Omental fat pad (tissue), 3 donors: ENCODE measurements at regions not wholly inside any gene's neighbourhood (a gene's known extent, or its start where the extent isn't known, plus 50 kb on each side); places are given as distances from the start of the nearest gene placed in this dataset.

Source experiments
- ATAC-seq: fragments of 150-250 bp; one replicate; pipeline ENCODE4 v1.9.1; 2016; ENCODE audit warnings: mild to moderate bottlenecking, moderate library complexity; ENCODE audit not compliant: low FRiP score
- DNase-seq: peaks from one replicate; pipeline ENCODE4 v3.0.0-alpha.2; 2019; ENCODE audit warnings: low spot score
- TF ChIP-seq, protein P1 (sequence below), 3 donors: fragments of 450-650 bp; IDR thresholded peaks; one replicate each; pipeline ENCODE4 v1.5.1; 2016 to 2017; ENCODE audit warnings: antibody characterized with exemption in 3 of 3, mild to moderate bottlenecking in 3 of 3, moderate library complexity in 2 of 3

DNA sequence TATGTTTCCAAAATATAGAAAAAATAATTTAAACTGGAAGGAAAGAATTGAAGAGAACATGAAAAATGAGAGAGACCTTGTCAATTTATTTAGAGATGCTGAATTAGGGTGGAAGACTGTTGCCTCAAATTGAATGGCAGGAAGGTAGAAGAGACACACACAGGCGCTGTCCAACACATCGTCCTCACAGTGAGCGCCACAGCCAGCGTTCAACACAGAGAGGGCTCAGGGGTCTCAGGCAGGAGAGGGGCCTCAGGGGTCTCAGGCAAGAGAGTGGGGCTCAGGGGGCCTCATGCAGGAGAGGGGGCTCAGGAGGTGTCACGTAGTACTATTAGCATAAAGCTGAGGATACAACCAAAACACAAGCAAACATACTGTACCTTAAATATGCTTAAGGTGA is 65.7 kb downstream of the TMEM18 start:
- TF ChIP-seq, protein P1, sequence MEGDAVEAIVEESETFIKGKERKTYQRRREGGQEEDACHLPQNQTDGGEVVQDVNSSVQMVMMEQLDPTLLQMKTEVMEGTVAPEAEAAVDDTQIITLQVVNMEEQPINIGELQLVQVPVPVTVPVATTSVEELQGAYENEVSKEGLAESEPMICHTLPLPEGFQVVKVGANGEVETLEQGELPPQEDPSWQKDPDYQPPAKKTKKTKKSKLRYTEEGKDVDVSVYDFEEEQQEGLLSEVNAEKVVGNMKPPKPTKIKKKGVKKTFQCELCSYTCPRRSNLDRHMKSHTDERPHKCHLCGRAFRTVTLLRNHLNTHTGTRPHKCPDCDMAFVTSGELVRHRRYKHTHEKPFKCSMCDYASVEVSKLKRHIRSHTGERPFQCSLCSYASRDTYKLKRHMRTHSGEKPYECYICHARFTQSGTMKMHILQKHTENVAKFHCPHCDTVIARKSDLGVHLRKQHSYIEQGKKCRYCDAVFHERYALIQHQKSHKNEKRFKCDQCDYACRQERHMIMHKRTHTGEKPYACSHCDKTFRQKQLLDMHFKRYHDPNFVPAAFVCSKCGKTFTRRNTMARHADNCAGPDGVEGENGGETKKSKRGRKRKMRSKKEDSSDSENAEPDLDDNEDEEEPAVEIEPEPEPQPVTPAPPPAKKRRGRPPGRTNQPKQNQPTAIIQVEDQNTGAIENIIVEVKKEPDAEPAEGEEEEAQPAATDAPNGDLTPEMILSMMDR (IDR thresholded peaks at IDR 0.05), result no peak
- DNase-seq, result no peak
- ATAC-seq, result no peak

DNA sequence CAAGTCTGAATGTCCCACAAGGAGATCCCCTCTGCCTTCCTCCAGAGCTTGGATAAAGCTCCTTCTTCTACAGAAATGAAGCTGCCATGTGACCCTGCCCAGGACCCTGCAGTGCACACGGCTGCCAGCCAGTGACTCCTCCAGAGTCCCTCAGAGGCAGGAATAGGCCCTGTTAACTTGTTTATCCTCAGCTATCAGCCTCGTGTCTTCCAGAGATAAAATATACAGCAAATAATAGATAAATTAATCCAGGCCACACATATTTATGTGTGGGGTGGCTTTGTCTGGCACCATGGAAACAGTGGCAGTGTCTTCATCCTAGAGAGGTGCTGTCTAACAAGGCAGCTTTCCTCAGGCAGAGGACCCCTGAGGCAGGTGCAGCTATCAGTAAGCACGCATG is 66.7 kb downstream of the TMEM18 start:
- ATAC-seq (no peak), DNase-seq (no peak)
- TF ChIP-seq, protein P1 (IDR thresholded peaks at IDR 0.05), result no peak

DNA sequence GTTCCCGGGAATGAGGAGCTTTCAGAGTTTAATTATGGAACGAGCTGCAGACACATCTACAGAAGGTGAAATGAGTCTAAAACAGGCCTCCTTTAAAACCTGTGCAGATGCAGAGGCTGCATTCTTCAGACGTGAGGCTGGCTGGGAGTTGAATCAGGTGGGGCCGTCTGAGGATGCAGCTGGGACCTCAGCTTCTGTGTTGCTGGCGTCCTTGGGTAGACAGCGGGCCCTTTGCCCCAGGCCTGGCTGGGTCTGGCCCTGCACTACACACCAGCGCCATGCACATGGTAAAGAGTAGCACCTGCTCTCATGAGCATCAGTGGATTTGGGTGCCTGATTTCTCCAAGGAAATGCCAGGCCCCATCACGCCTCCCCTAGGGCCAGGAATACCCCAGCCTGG is 67.3 kb downstream of the TMEM18 start:
- ATAC-seq (no peak), DNase-seq (no peak)

DNA sequence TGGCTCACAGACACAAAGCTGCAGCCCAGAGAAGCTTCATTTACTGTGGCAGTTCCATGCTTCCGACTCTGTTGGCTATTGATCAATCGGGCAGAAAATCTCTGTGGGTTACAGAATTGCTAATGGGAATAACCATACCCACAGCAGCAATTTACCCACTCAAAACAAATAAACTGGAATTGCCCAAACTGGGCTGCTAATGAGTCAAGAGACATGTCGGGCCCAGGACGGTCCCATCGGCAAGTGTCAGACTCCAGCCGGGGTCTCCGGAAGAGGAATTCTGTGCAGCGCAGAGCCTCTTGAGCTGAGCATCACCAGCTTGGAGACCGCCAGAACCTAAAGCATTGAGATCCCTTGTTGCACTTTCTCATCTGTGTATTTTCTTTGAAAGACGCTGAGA is 67.8 kb downstream of the TMEM18 start:
- TF ChIP-seq, protein P1 (IDR thresholded peaks at IDR 0.05), result no peak

More for the DNA sequence above, 67.3 kb downstream of the TMEM18 start:
- TF ChIP-seq, protein P1 (IDR thresholded peaks at IDR 0.05), result no peak

DNA sequence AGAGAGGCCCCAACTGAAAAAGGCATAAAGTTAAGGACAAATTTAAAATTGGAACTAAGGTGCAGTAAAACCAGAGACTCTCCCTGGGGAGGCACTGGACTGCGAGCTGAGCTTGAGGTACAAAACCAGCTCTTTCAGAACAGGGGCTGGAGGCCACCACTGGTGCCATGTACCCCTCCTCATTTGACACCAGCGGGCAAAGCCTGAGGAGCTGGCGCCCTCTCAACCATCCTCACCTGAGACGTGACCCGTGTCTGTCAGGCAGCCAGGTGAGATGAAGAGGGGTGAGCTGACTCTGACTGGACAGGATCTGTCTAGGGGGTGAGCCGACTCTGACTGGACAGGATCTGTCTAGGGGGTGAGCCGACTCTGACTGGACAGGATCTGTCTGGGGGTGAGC is 68.5 kb downstream of the TMEM18 start:
- TF ChIP-seq, protein P1 (IDR thresholded peaks at IDR 0.05), result no peak
- ATAC-seq (no peak), DNase-seq (no peak)

More for the DNA sequence above, 67.8 kb downstream of the TMEM18 start:
- ATAC-seq, result no peak
- DNase-seq, result no peak

DNA sequence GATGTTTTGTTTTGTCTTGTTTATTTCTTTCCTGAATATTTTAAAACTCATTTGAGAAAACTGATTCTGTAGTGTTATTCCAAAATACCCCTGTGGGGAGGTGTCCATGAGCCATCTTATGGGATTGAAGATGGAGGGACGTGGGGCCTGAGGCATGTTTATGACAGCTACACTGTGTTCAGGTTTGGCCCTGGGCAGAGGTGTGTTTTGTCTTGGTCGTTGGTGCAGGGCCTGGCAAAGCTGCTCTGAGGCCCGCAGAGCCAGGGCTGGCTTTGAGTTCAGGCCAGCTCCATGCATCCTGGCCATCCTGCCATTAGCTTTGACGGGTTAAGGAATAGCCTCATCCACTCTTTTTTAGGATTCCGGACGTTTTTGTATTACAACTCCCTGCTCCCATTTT is 68.9 kb downstream of the TMEM18 start:
- TF ChIP-seq, protein P1 (IDR thresholded peaks at IDR 0.05), result no peak
- DNase-seq (no peak), ATAC-seq (no peak)

DNA sequence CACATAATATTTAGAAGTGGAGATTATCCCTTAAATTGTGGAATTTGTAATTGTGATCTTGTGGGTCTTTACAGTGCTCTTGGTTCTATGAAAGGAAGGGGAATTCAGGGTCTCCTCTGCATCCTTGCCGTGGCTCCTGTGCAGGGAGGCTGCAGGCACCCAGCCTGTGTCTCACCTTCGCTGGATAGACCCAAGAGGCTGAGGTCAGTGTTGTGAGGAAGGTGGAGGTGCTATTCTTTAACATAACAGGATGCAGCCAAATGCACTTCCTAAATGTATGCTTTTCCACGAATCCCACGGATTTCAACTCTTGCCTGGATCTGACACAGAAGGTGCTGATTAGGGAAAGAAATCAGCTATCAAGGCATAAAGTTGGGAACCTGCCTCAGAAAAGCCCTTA is 69.5 kb downstream of the TMEM18 start:
- DNase-seq (no peak), ATAC-seq (no peak)
- TF ChIP-seq, protein P1 (IDR thresholded peaks at IDR 0.05), result no peak
